Suprapubic skin (tissue), 3 donors: ENCODE measurements at regions not wholly inside any gene's neighbourhood (a gene's known extent, or its start where the extent isn't known, plus 50 kb on each side); places are given as distances from the start of the nearest gene placed in this dataset.
"Not testable (repeated sequence)": the region's sequence is repeated elsewhere in the genome, so short reads cannot be mapped to it uniquely, and the experiment has no call there.

Experiments
- CTCF ChIP-seq, 2 donors: fragments of 200-600 bp in 1 of 2; fragments of 450-650 bp in 1 of 2; sonication (generic) in 1 of 2; IDR thresholded peaks; one replicate each; pipeline ENCODE4 v1.5.1; 2016 to 2019; ENCODE audit warnings: antibody characterized with exemption in 2 of 2, mild to moderate bottlenecking in 1 of 2, moderate library complexity in 1 of 2
- EP300 ChIP-seq: sonication (generic); formaldehyde crosslinking; IDR thresholded peaks from one replicate; pipeline ENCODE4 v1.6.1; 2017; ENCODE audit warnings: antibody characterized with exemption
- POLR2A ChIP-seq, 2 donors: fragments of 450-650 bp; IDR thresholded peaks; one replicate each; pipeline ENCODE4 v1.6.1; 2017; ENCODE audit warnings: antibody characterized with exemption in 2 of 2, mild to moderate bottlenecking in 2 of 2, moderate library complexity in 2 of 2

- not testable (repeated sequence) for TF ChIP-seq CTCF (IDR thresholded peaks at IDR 0.05); POLR2A (IDR thresholded peaks at IDR 0.05); EP300
Measured at GRCh38 chr4:3947761-3948160, 181.6 kb downstream of the ADRA2C start.
